ENCODE measurements at regions not wholly inside any gene's neighbourhood (a gene's known extent, or its start where the extent isn't known, plus 50 kb on each side); places are given as distances from the start of the nearest gene placed in this dataset.

GRCh38 chr11:134794192-134794591 lies 382.1 kb upstream of the B3GAT1 start:
- in situ Hi-C loops (cut with MboI): no loop called here
- CTCF ChIA-PET (ENCODE audit: low intra/inter-chr PET ratio): no interaction called here
- no peaks in the 10 kb centered on the region for H3K9me1 ChIP-seq (ENCODE audit: control insufficient read depth, insufficient read depth, low read length)
- H3K27me3 ChIP-seq (ENCODE audit: control insufficient read depth in 2 of 2, insufficient read depth in 2 of 2, low read length in 2 of 2): peaks cover 0 to 8% of the 10 kb centered on the region in 2 experiments; a peak in 1 of 5 replicates
- no peak overlapping the region for H3K4me2 ChIP-seq (ENCODE audit: insufficient read depth, low read length)
- intact Hi-C loops (cut with micrococcal nuclease): no loop called here
- no peaks in the 10 kb centered on the region for H3K79me2 ChIP-seq (ENCODE audit: control insufficient read depth, insufficient read depth, low read length)
- TF ChIP-seq MITF (IDR thresholded peaks at IDR 0.05): no peak
- H3K9me3 ChIP-seq (replicated peaks; ENCODE audit: control insufficient read depth, insufficient read depth, low read depth, low read length): no peaks in the 10 kb centered on the region
- H4K20me1 ChIP-seq (replicated peaks; ENCODE audit: control insufficient read depth, insufficient read depth, low read length): no peaks in the 10 kb centered on the region
- no peaks in the 10 kb centered on the region for H3K4me1 ChIP-seq (replicated peaks in 1 of 2; ENCODE audit: control insufficient read depth in 2 of 2, insufficient read depth in 2 of 2, low read length in 2 of 2)
- no peak for ATAC-seq
- no peak overlapping the region for H3K4me3 ChIP-seq
- whole genome bisulfite sequencing (ENCODE audit: insufficient coverage, low coverage, missing lambda C conversion rate): 0% methylated on average over 8 of the region's 9 CpGs
- H3K9ac ChIP-seq (ENCODE audit: insufficient read depth in 1 of 2, low read depth in 2 of 2, low read length in 2 of 2): no peak overlapping the region
- no TSS peak for BruUV-seq (replicated peaks)
- no peak overlapping the region for H2AFZ ChIP-seq (ENCODE audit: low read depth, low read length)
- FAIRE-seq: no peak
- no peaks in the 10 kb centered on the region for H3K36me3 ChIP-seq (ENCODE audit: control insufficient read depth, insufficient read depth, low read length)
- POLR2A ChIA-PET: no interaction called here
- H3K27ac ChIP-seq (ENCODE audit: extremely low read depth, low read depth, low read length): no peak overlapping the region
- DNase-seq (ENCODE audit: extremely low read depth in 1 of 4, low spot score in 3 of 4): no peak

- Histone ChIP-seq H3K9ac (ENCODE audit: insufficient read depth in 1 of 2, low read depth in 2 of 2, low read length in 2 of 2) (no peak overlapping the region), H2AFZ (ENCODE audit: low read depth, low read length) (no peak overlapping the region), H4K20me1 (replicated peaks; ENCODE audit: control insufficient read depth, insufficient read depth, low read length) (no peaks in the 10 kb centered on the region), H3K4me3 (no peak overlapping the region), H3K79me2 (ENCODE audit: control insufficient read depth, insufficient read depth, low read length) (no peaks in the 10 kb centered on the region), H3K4me2 (ENCODE audit: insufficient read depth, low read length) (no peak overlapping the region), H3K36me3 (ENCODE audit: control insufficient read depth, insufficient read depth, low read length) (no peaks in the 10 kb centered on the region), H3K4me1 (replicated peaks in 1 of 2; ENCODE audit: control insufficient read depth in 2 of 2, insufficient read depth in 2 of 2, low read length in 2 of 2) (no peaks in the 10 kb centered on the region), H3K27ac (ENCODE audit: extremely low read depth, low read depth, low read length) (no peak overlapping the region), H3K27me3 (ENCODE audit: control insufficient read depth in 2 of 2, insufficient read depth in 2 of 2, low read length in 2 of 2) (peaks cover 0 to 6% of the 10 kb centered on the region in 2 experiments; a peak in 1 of 5 replicates), H3K9me3 (replicated peaks; ENCODE audit: control insufficient read depth, insufficient read depth, low read depth, low read length) (no peaks in the 10 kb centered on the region), H3K9me1 (ENCODE audit: control insufficient read depth, insufficient read depth, low read length) (no peaks in the 10 kb centered on the region)
- DNase-seq (ENCODE audit: extremely low read depth in 1 of 4, low spot score in 3 of 4): no peak
- in situ Hi-C loops (cut with MboI) (no loop called here), intact Hi-C loops (cut with micrococcal nuclease) (no loop called here)
- no peak for ATAC-seq
- CTCF ChIA-PET (ENCODE audit: low intra/inter-chr PET ratio): no interaction called here
- 0% methylated on average over 5 of the region's 5 CpGs for WGBS (ENCODE audit: insufficient coverage, low coverage, missing lambda C conversion rate)
- POLR2A ChIA-PET: interaction anchor here (1.2 kb wide), 1 partner anchor 11 kb away, joined by 4 read pairs; no protein-coding TSS in a partner anchor
- no TSS peak for BruUV-seq (replicated peaks)
- no peak for FAIRE-seq
- TF ChIP-seq CC2D1A (IDR thresholded peaks at IDR 0.05) (no peak), MAFG (tag; conservative IDR thresholded peaks at IDR 0.05) (no peak), STAT5B (CRISPR knock-in tag; IDR thresholded peaks at IDR 0.05) (no peak), TEAD4 (IDR thresholded peaks at IDR 0.05; ENCODE audit: low read length) (no peak), TEAD4 (CRISPR knock-in tag; IDR thresholded peaks at IDR 0.05; ENCODE audit: borderline replicate concordance) (no peak), HMBOX1 (IDR thresholded peaks at IDR 0.05) (no peak), CREBBP (IDR thresholded peaks at IDR 0.05; ENCODE audit: low read depth, low read length) (no peak), ATF1 (CRISPR knock-in tag; IDR thresholded peaks at IDR 0.05) (no peak), ATF1 (tag; IDR thresholded peaks at IDR 0.05) (no peak), KLF13 (tag; IDR thresholded peaks at IDR 0.05; ENCODE audit: borderline replicate concordance, low read depth) (no peak), ESRRA (IDR thresholded peaks at IDR 0.05; ENCODE audit: borderline replicate concordance, low read depth) (no peak), IFI16 (CRISPR knock-in tag; IDR thresholded peaks at IDR 0.05) (no peak), GTF2B (IDR thresholded peaks at IDR 0.05; ENCODE audit: extremely low read depth, insufficient read length) (no peak), RBM25 (IDR thresholded peaks at IDR 0.05; ENCODE audit: low read depth, low read length, severe bottlenecking) (no peak), RBM22 (IDR thresholded peaks at IDR 0.05; ENCODE audit: low read depth, low read length, poor library complexity, severe bottlenecking) (no peak)
Measured at GRCh38 chr11:134792677-134793076, 380.6 kb upstream of the B3GAT1 start.
